Effector memory CD8-positive, alpha-beta T cell (primary cell): ENCODE measurements at regions not wholly inside any gene's neighbourhood (a gene's known extent, or its start where the extent isn't known, plus 50 kb on each side); places are given as distances from the start of the nearest gene placed in this dataset.
"Not testable (repeated sequence)": the region's sequence is repeated elsewhere in the genome, so short reads cannot be mapped to it uniquely, and the experiment has no call there.

Source experiments
- ATAC-seq: fragments of 150-1000 bp; cut with Tn5 transposase; replicated peaks from 2 replicates; pipeline ENCODE4 v1.10.0; 2021; ENCODE audit warnings: mild to moderate bottlenecking, moderate library complexity
- DNase-seq, 3 experiments: peaks; one replicate each; pipeline ENCODE4 v3.0.0; 2021
- H3K27ac Mint-ChIP-seq, 2 donors: one replicate each; pipeline ENCODE4 v1.8.0; 2022; ENCODE audit warnings: mild to moderate bottlenecking in 2 of 2, mixed read lengths in 2 of 2, moderate library complexity in 2 of 2
- H3K27me3 Mint-ChIP-seq, 2 donors: one replicate each; pipeline ENCODE4 v1.8.0; 2022; ENCODE audit warnings: mixed read lengths in 2 of 2
- H3K36me3 Mint-ChIP-seq: one replicate; pipeline ENCODE4 v1.8.0; 2022; ENCODE audit warnings: mild to moderate bottlenecking, moderate library complexity, mixed read lengths; ENCODE audit not compliant: insufficient read depth
- H3K4me1 Mint-ChIP-seq, 2 donors: one replicate each; pipeline ENCODE4 v1.8.0; 2022; ENCODE audit warnings: low read depth in 2 of 2, mixed read lengths in 2 of 2
- H3K4me3 Mint-ChIP-seq, 2 donors: one replicate each; pipeline ENCODE4 v1.8.0; 2022; ENCODE audit warnings: mild to moderate bottlenecking in 2 of 2, mixed read lengths in 2 of 2, moderate library complexity in 2 of 2
- H3K9me3 Mint-ChIP-seq, 2 donors: one replicate each; pipeline ENCODE4 v1.8.0; 2022; ENCODE audit warnings: mixed read lengths in 2 of 2

DNA sequence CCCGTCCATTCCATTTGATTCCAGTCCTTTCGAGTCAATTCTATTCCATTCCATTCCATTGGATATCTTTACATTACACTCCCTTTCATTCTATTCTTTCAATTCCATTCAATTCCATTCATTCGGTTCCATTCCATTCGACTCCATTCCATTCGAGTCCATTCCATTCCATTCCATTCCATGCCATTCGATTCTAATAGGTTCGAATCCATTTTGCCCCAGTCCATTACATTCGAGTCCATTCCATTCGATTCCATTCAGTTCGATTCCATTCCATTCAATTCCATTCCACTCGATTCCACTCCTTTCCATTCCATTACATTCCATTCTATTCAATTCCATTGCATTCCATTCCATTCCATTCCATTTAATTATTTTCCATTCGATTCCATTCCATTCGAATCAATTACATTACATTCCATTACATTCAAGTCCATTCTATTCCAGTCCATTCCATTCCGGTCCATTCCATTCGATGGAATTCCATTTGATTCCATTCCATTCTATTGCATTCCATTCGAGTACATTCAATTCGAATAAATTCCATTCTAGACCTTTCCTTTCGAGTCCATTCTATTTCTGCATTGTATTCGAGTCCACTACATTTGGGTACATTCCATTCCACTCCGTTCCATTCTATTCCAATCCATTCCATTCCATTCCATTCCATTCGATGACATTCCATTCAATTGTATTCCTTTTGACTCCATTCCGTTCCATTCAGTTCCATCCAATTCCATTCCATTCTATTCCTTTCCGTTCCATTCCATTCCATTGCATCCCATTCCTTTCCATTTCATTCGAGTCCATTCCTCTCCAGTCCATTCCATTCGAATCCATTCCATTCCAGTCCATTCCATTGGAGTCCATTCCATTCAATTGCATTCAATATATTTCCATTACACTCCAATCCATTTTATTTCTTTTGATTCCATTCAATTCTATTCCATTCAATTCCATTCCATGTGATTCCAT, 2604.8 kb upstream of the TPTE start:
- Mint-ChIP-seq H3K27ac (no peak overlapping the region), H3K36me3 (no peaks in the 10 kb centered on the region), H3K4me1 (no peaks in the 10 kb centered on the region), H3K4me3 (no peak overlapping the region), H3K9me3 (no peaks in the 10 kb centered on the region), H3K27me3 (no peaks in the 10 kb centered on the region)
- DNase-seq, result no peak
- no peak for ATAC-seq

- no peaks in the 10 kb centered on the region for H3K9me3 Mint-ChIP-seq
- no peak overlapping the region for H3K4me3 Mint-ChIP-seq
- ATAC-seq, result no peak
- no peaks in the 10 kb centered on the region for H3K36me3 Mint-ChIP-seq
- no peak overlapping the region for H3K27ac Mint-ChIP-seq
- no peaks in the 10 kb centered on the region for H3K27me3 Mint-ChIP-seq
- DNase-seq, result no peak
- H3K4me1 Mint-ChIP-seq, result no peaks in the 10 kb centered on the region
These were observed 2603.7 kb upstream of the TPTE start for GRCh38 chr21:7917729-7918128.

GRCh38 chr21:7925918-7926582, 2595.3 kb upstream of the TPTE start:
- H3K27ac Mint-ChIP-seq, ATAC-seq, H3K27me3 Mint-ChIP-seq, DNase-seq, H3K4me3 Mint-ChIP-seq, H3K4me1 Mint-ChIP-seq, H3K36me3 Mint-ChIP-seq: not testable (repeated sequence)
- H3K9me3 Mint-ChIP-seq, result peaks cover 0 to 78% of the 10 kb centered on the region in 2 donors

DNA sequence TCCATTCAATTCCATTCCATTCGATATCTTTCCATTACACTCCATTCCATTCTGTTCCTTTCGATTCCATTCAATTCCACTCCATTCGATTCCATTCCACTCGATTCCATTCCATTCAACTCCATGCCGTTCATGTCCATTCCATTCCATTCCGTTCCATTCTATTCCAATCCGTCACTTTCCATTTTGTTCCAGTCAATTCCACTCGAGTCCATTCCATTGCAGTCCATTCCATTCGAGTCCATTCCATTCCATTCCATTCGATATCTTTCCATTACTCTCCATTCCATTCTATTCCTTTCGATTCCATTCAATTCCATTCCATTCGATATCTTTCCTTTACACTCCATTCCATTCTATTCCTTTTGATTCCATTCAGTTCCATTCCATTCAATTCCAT, 2592.9 kb upstream of the TPTE start:
- not testable (repeated sequence) for H3K27me3 Mint-ChIP-seq, H3K27ac Mint-ChIP-seq, H3K4me3 Mint-ChIP-seq, H3K4me1 Mint-ChIP-seq, ATAC-seq, H3K36me3 Mint-ChIP-seq, DNase-seq
- H3K9me3 Mint-ChIP-seq, result peaks cover 0 to 94% of the 10 kb centered on the region in 2 donors

GRCh38 chr21:7929586-7929985, 2591.8 kb upstream of the TPTE start:
- ATAC-seq, H3K4me1 Mint-ChIP-seq, DNase-seq, H3K36me3 Mint-ChIP-seq, H3K4me3 Mint-ChIP-seq, H3K27me3 Mint-ChIP-seq, H3K27ac Mint-ChIP-seq: not testable (repeated sequence)
- peaks cover 0 to 93% of the 10 kb centered on the region in 2 donors for H3K9me3 Mint-ChIP-seq

DNA sequence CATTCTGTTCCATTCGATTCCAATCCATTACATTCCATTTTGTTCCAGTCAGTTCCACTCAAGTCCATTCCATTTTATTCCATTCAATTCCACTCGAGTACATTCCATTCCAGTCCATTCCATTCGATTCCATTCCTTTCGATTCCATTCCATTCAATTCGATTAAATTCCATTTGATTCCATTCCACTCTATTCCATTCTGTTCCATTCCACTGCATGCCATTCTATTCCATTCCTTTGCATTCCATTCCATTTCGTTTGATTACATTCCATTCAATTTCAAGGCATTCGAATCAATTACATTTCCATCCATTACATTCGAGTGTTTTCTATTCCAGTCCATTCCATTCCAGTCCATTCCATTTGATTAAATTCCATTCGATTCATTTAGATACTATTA, 2590.9 kb upstream of the TPTE start:
- H3K36me3 Mint-ChIP-seq, H3K27me3 Mint-ChIP-seq, DNase-seq, H3K27ac Mint-ChIP-seq, H3K4me1 Mint-ChIP-seq, H3K4me3 Mint-ChIP-seq, ATAC-seq: not testable (repeated sequence)
- peaks cover 0 to 93% of the 10 kb centered on the region in 2 donors for H3K9me3 Mint-ChIP-seq

- not testable (repeated sequence) for DNase-seq, ATAC-seq, H3K27me3 Mint-ChIP-seq, H3K36me3 Mint-ChIP-seq, H3K4me3 Mint-ChIP-seq, H3K27ac Mint-ChIP-seq, H3K4me1 Mint-ChIP-seq
- H3K9me3 Mint-ChIP-seq, result peaks cover 0 to 93% of the 10 kb centered on the region in 2 donors
These were observed 2589.3 kb upstream of the TPTE start for GRCh38 chr21:7932113-7932512.

GRCh38 chr21:7932834-7933233, 2588.5 kb upstream of the TPTE start:
- not testable (repeated sequence) for H3K4me1 Mint-ChIP-seq, H3K4me3 Mint-ChIP-seq, DNase-seq, H3K27me3 Mint-ChIP-seq, ATAC-seq, H3K27ac Mint-ChIP-seq, H3K36me3 Mint-ChIP-seq
- peaks cover 0 to 93% of the 10 kb centered on the region in 2 donors for H3K9me3 Mint-ChIP-seq

DNA sequence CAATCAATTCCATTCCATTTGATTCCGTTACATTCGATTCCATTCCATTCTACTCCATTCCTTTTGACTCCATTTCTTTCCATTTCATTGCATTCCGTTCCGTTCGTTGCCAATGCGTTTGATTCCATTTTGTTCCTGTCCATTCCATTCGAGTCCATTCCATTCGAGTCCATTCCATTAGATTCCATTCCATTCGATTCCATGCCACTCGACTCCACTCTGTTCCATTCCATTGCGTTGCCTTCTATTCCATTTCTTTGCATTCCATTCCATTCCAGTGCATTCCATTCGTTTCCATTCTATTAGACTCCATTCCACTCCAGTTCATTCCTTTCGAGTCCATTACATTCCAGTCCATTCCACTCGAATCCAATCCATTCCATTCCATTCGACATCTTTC, 2587.5 kb upstream of the TPTE start:
- no peak overlapping the region for H3K27ac Mint-ChIP-seq
- no peaks in the 10 kb centered on the region for H3K36me3 Mint-ChIP-seq
- H3K9me3 Mint-ChIP-seq, result peaks cover 0 to 91% of the 10 kb centered on the region in 2 donors
- DNase-seq (no peak), ATAC-seq (no peak)
- no peak overlapping the region for H3K4me3 Mint-ChIP-seq
- no peaks in the 10 kb centered on the region for H3K27me3 Mint-ChIP-seq
- H3K4me1 Mint-ChIP-seq, result no peaks in the 10 kb centered on the region

DNA sequence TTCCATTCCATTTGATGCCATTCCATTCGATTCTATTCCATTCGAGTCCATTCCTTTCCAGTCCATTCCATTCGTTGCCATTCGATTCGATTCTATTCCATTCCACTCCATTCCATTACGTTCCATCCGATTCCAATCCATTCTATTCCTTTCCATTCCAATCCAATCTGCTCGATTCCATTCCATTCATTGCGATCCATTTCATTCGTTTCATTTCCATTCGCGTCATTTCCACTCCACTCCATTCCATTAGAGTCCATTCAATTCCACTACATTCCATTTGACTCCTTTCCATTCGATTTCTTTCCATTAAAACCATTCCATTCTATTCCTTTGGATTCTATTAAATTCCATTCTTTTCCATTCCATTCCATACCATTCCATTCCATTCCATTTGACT, 2584.1 kb upstream of the TPTE start:
- not testable (repeated sequence) for H3K4me3 Mint-ChIP-seq, DNase-seq, ATAC-seq, H3K27ac Mint-ChIP-seq, H3K36me3 Mint-ChIP-seq, H3K4me1 Mint-ChIP-seq, H3K27me3 Mint-ChIP-seq
- H3K9me3 Mint-ChIP-seq, result peaks cover 0 to 95% of the 10 kb centered on the region in 2 donors

DNA sequence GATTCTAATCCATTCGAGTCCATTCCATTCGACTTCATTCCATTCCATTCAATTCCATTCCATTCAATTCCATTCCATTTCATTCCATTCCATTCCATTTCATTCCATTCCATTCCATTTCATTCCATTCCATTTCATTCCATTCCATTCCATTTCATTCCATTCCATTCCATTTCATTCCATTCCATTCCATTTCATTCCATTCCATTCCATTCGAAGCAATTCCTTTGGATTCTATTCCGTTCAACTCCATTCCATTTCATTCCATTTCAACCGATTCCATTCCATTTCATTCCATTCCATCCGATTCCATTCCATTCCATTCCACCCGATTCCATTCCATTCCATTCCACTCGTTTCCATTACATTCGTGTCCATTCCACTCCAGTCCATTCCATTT, 2583.2 kb upstream of the TPTE start:
- not testable (repeated sequence) for ATAC-seq, H3K36me3 Mint-ChIP-seq, H3K27me3 Mint-ChIP-seq, H3K4me1 Mint-ChIP-seq, H3K27ac Mint-ChIP-seq, DNase-seq, H3K4me3 Mint-ChIP-seq
- peaks cover 0 to 93% of the 10 kb centered on the region in 2 donors for H3K9me3 Mint-ChIP-seq

- H3K27ac Mint-ChIP-seq, H3K4me3 Mint-ChIP-seq, H3K27me3 Mint-ChIP-seq, ATAC-seq, H3K4me1 Mint-ChIP-seq, H3K36me3 Mint-ChIP-seq, DNase-seq: not testable (repeated sequence)
- H3K9me3 Mint-ChIP-seq, result peaks cover 0 to 94% of the 10 kb centered on the region in 2 donors
These were observed 2580.0 kb upstream of the TPTE start for GRCh38 chr21:7941432-7941831.

- peaks cover 0 to 94% of the 10 kb centered on the region in 2 donors for H3K9me3 Mint-ChIP-seq
- not testable (repeated sequence) for ATAC-seq, H3K27ac Mint-ChIP-seq, DNase-seq, H3K27me3 Mint-ChIP-seq, H3K4me1 Mint-ChIP-seq, H3K4me3 Mint-ChIP-seq, H3K36me3 Mint-ChIP-seq
These were observed 2579.2 kb upstream of the TPTE start for GRCh38 chr21:7942219-7942618.

GRCh38 chr21:7943534-7943933, 2577.8 kb upstream of the TPTE start:
- not testable (repeated sequence) for H3K27ac Mint-ChIP-seq, DNase-seq, H3K36me3 Mint-ChIP-seq, ATAC-seq, H3K4me1 Mint-ChIP-seq, H3K4me3 Mint-ChIP-seq, H3K27me3 Mint-ChIP-seq
- peaks cover 0 to 95% of the 10 kb centered on the region in 2 donors for H3K9me3 Mint-ChIP-seq
